ENCODE measurements at regions not wholly inside any gene's neighbourhood (a gene's known extent, or its start where the extent isn't known, plus 50 kb on each side); places are given as distances from the start of the nearest gene placed in this dataset.

DNA sequence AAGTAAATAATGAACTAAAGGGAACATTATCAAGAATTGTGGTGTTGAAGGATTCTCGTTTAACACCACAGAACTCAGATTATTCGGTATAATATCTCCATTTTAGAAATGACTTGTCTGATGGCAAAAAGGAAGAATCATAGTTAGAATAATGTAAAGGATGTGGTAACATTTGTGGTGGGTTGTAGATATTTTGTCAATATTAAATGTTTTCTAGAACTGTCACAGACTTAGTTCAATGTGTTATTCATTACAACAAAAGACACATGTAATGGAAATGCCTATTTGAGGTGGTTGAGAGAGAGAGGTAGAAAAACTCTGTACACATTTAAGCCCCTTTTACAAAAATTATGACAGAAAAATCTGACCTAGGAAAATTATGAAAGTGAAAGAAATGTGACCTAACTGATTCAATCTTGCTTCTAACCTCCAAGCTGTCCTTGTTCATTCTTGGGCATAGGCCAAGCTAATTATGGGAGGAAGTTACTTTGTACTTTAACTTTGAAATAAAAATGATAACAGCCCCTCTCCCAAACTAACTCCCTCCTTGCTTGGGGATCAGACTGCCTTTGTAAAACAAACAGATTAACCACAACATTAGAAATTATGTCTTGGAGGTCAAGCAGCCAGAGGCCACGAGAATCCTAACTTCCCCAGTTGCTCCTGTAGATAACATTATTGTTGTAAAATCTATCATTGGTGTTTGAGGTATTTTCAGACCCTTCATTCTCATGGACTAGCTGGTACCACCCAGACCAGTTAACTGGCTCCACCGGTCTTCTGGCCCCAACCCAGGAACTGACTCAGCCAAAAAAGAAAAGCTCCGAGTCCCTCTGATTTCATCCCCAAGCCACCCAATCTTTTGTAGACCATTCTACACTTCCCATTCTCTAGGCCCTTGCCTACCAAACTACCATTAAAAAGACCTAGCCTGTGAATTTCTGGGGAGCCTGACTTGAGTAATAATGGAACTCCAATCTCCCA is 1287.8 kb upstream of the CDH8 start:
- no peaks in the 10 kb centered on the region for H3K36me3 Mint-ChIP-seq (ENCODE audit: unreplicated experiment)
- no peaks in the 10 kb centered on the region for H3K27me3 Mint-ChIP-seq (ENCODE audit: unreplicated experiment)
- DNase-seq (ENCODE audit: extremely low spot score, unreplicated experiment): no peak
- H3K9me3 Mint-ChIP-seq (ENCODE audit: unreplicated experiment): no peaks in the 10 kb centered on the region
- TF ChIP-seq, protein P1, sequence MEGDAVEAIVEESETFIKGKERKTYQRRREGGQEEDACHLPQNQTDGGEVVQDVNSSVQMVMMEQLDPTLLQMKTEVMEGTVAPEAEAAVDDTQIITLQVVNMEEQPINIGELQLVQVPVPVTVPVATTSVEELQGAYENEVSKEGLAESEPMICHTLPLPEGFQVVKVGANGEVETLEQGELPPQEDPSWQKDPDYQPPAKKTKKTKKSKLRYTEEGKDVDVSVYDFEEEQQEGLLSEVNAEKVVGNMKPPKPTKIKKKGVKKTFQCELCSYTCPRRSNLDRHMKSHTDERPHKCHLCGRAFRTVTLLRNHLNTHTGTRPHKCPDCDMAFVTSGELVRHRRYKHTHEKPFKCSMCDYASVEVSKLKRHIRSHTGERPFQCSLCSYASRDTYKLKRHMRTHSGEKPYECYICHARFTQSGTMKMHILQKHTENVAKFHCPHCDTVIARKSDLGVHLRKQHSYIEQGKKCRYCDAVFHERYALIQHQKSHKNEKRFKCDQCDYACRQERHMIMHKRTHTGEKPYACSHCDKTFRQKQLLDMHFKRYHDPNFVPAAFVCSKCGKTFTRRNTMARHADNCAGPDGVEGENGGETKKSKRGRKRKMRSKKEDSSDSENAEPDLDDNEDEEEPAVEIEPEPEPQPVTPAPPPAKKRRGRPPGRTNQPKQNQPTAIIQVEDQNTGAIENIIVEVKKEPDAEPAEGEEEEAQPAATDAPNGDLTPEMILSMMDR (IDR thresholded peaks at IDR 0.05): no peak
- H3K4me3 Mint-ChIP-seq (ENCODE audit: unreplicated experiment): no peak overlapping the region
- no peak overlapping the region for H3K27ac Mint-ChIP-seq (ENCODE audit: unreplicated experiment)
- H3K4me1 Mint-ChIP-seq (ENCODE audit: unreplicated experiment): no peaks in the 10 kb centered on the region

GRCh38 chr16:63323055-63323454 is 1286.8 kb upstream of the CDH8 start:
- no peaks in the 10 kb centered on the region for H3K27me3 Mint-ChIP-seq (ENCODE audit: unreplicated experiment)
- H3K27ac Mint-ChIP-seq (ENCODE audit: unreplicated experiment): no peak overlapping the region
- no peaks in the 10 kb centered on the region for H3K9me3 Mint-ChIP-seq (ENCODE audit: unreplicated experiment)
- TF ChIP-seq, protein P1 (IDR thresholded peaks at IDR 0.05): no peak
- no peak for DNase-seq (ENCODE audit: extremely low spot score, unreplicated experiment)
- H3K4me3 Mint-ChIP-seq (ENCODE audit: unreplicated experiment): no peak overlapping the region
- H3K36me3 Mint-ChIP-seq (ENCODE audit: unreplicated experiment): no peaks in the 10 kb centered on the region
- H3K4me1 Mint-ChIP-seq (ENCODE audit: unreplicated experiment): no peaks in the 10 kb centered on the region

GRCh38 chr16:63315229-63315628 is 1279.0 kb upstream of the CDH8 start:
- no peaks in the 10 kb centered on the region for H3K36me3 Mint-ChIP-seq (ENCODE audit: unreplicated experiment)
- TF ChIP-seq, protein P1 (IDR thresholded peaks at IDR 0.05): no peak
- no peak overlapping the region for H3K27ac Mint-ChIP-seq (ENCODE audit: unreplicated experiment)
- H3K9me3 Mint-ChIP-seq (ENCODE audit: unreplicated experiment): no peaks in the 10 kb centered on the region
- no peaks in the 10 kb centered on the region for H3K27me3 Mint-ChIP-seq (ENCODE audit: unreplicated experiment)
- no peak overlapping the region for H3K4me3 Mint-ChIP-seq (ENCODE audit: unreplicated experiment)
- no peak for DNase-seq (ENCODE audit: extremely low spot score, unreplicated experiment)
- no peaks in the 10 kb centered on the region for H3K4me1 Mint-ChIP-seq (ENCODE audit: unreplicated experiment)

GRCh38 chr16:63312346-63312745 is 1276.1 kb upstream of the CDH8 start:
- DNase-seq (ENCODE audit: extremely low spot score, unreplicated experiment): no peak

DNA sequence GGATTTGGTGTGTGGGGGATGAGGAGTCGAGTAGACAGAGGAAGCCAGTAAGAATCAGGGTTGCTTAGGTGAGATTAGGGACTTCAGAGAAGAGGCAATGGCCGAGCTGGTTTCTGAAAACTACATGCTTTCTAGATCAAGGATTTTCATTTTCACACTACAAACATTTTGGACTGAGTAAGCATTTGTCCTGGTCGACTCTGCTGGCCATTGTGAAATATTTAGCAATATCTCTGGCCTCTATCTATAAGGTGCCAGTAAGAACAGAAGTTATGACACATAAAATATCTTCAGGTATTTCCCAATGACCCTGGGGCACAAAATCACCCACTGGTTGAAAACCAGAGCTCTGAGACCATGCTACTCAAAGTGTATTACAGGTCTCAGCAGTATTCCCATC is 1275.1 kb upstream of the CDH8 start:
- no peak for DNase-seq (ENCODE audit: extremely low spot score, unreplicated experiment)
- no peaks in the 10 kb centered on the region for H3K36me3 Mint-ChIP-seq (ENCODE audit: unreplicated experiment)
- no peaks in the 10 kb centered on the region for H3K9me3 Mint-ChIP-seq (ENCODE audit: unreplicated experiment)
- H3K27ac Mint-ChIP-seq (ENCODE audit: unreplicated experiment): no peak overlapping the region
- no peaks in the 10 kb centered on the region for H3K27me3 Mint-ChIP-seq (ENCODE audit: unreplicated experiment)
- TF ChIP-seq, protein P1 (IDR thresholded peaks at IDR 0.05): no peak
- no peak overlapping the region for H3K4me3 Mint-ChIP-seq (ENCODE audit: unreplicated experiment)
- H3K4me1 Mint-ChIP-seq (ENCODE audit: unreplicated experiment): no peaks in the 10 kb centered on the region

More at GRCh38 chr16:63312346-63312745, 1276.1 kb upstream of the CDH8 start:
- Mint-ChIP-seq H3K4me3 (ENCODE audit: unreplicated experiment) (no peak overlapping the region), H3K36me3 (ENCODE audit: unreplicated experiment) (no peaks in the 10 kb centered on the region), H3K27me3 (ENCODE audit: unreplicated experiment) (no peaks in the 10 kb centered on the region), H3K27ac (ENCODE audit: unreplicated experiment) (no peak overlapping the region), H3K4me1 (ENCODE audit: unreplicated experiment) (no peaks in the 10 kb centered on the region), H3K9me3 (ENCODE audit: unreplicated experiment) (no peaks in the 10 kb centered on the region)
- TF ChIP-seq, protein P1 (IDR thresholded peaks at IDR 0.05): no peak
